Uterus (tissue), 3 donors: ENCODE measurements at regions not wholly inside any gene's neighbourhood (a gene's known extent, or its start where the extent isn't known, plus 50 kb on each side); places are given as distances from the start of the nearest gene placed in this dataset.
"Not testable (repeated sequence)": the region's sequence is repeated elsewhere in the genome, so short reads cannot be mapped to it uniquely, and the experiment has no call there.

Source experiments
- DNase-seq, 2 donors: peaks; one replicate each; pipeline ENCODE4 v3.0.0-alpha.2; 2019 to 2020
- H3K27ac ChIP-seq, 2 donors: fragments of 200-600 bp; sonication (generic); 1 replicate in 1 of 2; 2 replicates in 1 of 2; pipeline ENCODE4 v1.5.1; 2016 to 2018
- H3K27me3 ChIP-seq, 2 donors: fragments of 200-600 bp; sonication (generic); one replicate each; pipeline ENCODE4 v1.5.1; 2018 to 2019; ENCODE audit warnings: control low read depth in 1 of 2
- H3K36me3 ChIP-seq, 2 donors: fragments of 200-600 bp; sonication (generic); one replicate each; pipeline ENCODE4 v1.5.1; 2019; ENCODE audit warnings: control low read depth in 1 of 2
- H3K4me1 ChIP-seq, 2 donors: fragments of 200-600 bp; sonication (generic); one replicate each; pipeline ENCODE4 v1.5.1; 2018 to 2019; ENCODE audit warnings: control low read depth in 1 of 2
- H3K4me3 ChIP-seq, 2 donors: fragments of 200-600 bp; sonication (generic); 1 replicate in 1 of 2; 2 replicates in 1 of 2; pipeline ENCODE4 v1.5.1; 2018 to 2019; ENCODE audit warnings: mild to moderate bottlenecking in 1 of 2
- H3K9me3 ChIP-seq, 2 donors: fragments of 200-600 bp; sonication (generic); one replicate each; pipeline ENCODE4 v1.5.1; 2019; ENCODE audit warnings: control low read depth in 1 of 2
- POLR2A ChIP-seq, 2 donors: fragments of 450-650 bp; IDR thresholded peaks; one replicate each; pipeline ENCODE4 v1.6.1; 2016; ENCODE audit warnings: antibody characterized with exemption in 2 of 2, mild to moderate bottlenecking in 1 of 2, moderate library complexity in 1 of 2
- intact Hi-C: fragments of 100-400 bp; cut with DNase I; formaldehyde crosslinking; loops from one replicate; pipeline ENCODE4 v1.15.1; 2023; ENCODE audit warnings: low total_unique reads
- TF ChIP-seq, protein P1 (sequence below), 4 experiments: fragments of 200-600 bp in 2 of 4; fragments of 450-650 bp in 2 of 4; sonication (generic) in 2 of 4; IDR thresholded peaks; one replicate each; pipeline ENCODE4 v1.5.1; 2016 to 2019; ENCODE audit warnings: antibody characterized with exemption in 4 of 4, mild to moderate bottlenecking in 2 of 4, moderate library complexity in 1 of 4
- donor health status: DM: yes; HTN: yes; CAD: no.

- H3K4me1 ChIP-seq, result peaks cover 0 to 5% of the 10 kb centered on the region in 2 donors
- TF ChIP-seq, protein P1, sequence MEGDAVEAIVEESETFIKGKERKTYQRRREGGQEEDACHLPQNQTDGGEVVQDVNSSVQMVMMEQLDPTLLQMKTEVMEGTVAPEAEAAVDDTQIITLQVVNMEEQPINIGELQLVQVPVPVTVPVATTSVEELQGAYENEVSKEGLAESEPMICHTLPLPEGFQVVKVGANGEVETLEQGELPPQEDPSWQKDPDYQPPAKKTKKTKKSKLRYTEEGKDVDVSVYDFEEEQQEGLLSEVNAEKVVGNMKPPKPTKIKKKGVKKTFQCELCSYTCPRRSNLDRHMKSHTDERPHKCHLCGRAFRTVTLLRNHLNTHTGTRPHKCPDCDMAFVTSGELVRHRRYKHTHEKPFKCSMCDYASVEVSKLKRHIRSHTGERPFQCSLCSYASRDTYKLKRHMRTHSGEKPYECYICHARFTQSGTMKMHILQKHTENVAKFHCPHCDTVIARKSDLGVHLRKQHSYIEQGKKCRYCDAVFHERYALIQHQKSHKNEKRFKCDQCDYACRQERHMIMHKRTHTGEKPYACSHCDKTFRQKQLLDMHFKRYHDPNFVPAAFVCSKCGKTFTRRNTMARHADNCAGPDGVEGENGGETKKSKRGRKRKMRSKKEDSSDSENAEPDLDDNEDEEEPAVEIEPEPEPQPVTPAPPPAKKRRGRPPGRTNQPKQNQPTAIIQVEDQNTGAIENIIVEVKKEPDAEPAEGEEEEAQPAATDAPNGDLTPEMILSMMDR (IDR thresholded peaks at IDR 0.05), result no peak
- TF ChIP-seq POLR2A (IDR thresholded peaks at IDR 0.05), result no peak
- no peak for DNase-seq
- no peak overlapping the region for H3K4me3 ChIP-seq
- intact Hi-C loops, result no loop called here
- no peaks in the 10 kb centered on the region for H3K27me3 ChIP-seq
- H3K27ac ChIP-seq, result peak overlapping the region in 1 of 2 donors; percentile 55
- H3K36me3 ChIP-seq, result no peaks in the 10 kb centered on the region
- no peaks in the 10 kb centered on the region for H3K9me3 ChIP-seq
Observed at GRCh38 chr18:10354890-10355289, 99.5 kb upstream of the APCDD1 start.

DNA sequence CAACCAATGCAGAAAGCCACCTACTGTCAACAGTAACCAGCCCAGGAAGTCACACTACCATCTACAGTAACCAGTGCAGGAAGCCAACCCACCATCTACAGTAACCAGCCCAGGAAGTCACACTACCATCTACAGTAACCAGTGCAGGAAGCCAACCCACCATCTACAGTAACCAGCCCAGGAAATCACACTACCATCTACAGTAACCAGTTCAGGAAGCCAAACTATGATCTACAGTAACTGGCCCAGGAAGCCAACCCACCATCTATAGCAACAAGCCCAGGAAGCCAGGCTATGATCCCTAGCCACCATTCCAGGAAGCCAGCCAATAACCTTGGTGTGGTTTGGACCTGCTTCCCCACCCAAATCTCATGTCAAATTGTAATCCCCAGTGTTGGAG, 97.4 kb upstream of the APCDD1 start:
- intact Hi-C loops, H3K27ac ChIP-seq, H3K9me3 ChIP-seq, H3K4me1 ChIP-seq, H3K36me3 ChIP-seq, DNase-seq, H3K4me3 ChIP-seq, H3K27me3 ChIP-seq: not testable (repeated sequence)

GRCh38 chr18:10361660-10362059, 92.8 kb upstream of the APCDD1 start:
- Histone ChIP-seq H3K4me3 (no peak overlapping the region), H3K27ac (no peak overlapping the region), H3K27me3 (no peaks in the 10 kb centered on the region), H3K4me1 (no peaks in the 10 kb centered on the region), H3K9me3 (no peaks in the 10 kb centered on the region), H3K36me3 (no peaks in the 10 kb centered on the region)
- DNase-seq, result no peak
- intact Hi-C loops, result no loop called here
- TF ChIP-seq, protein P1 (IDR thresholded peaks at IDR 0.05), result no peak
- no peak for TF ChIP-seq POLR2A (IDR thresholded peaks at IDR 0.05)

- intact Hi-C loops, result no loop called here
- H3K36me3 ChIP-seq, result no peaks in the 10 kb centered on the region
- H3K9me3 ChIP-seq, result no peaks in the 10 kb centered on the region
- no peaks in the 10 kb centered on the region for H3K27me3 ChIP-seq
- DNase-seq, result no peak
- H3K27ac ChIP-seq, result no peak overlapping the region
- TF ChIP-seq, protein P1 (IDR thresholded peaks at IDR 0.05), result no peak
- TF ChIP-seq POLR2A (IDR thresholded peaks at IDR 0.05), result no peak
- no peaks in the 10 kb centered on the region for H3K4me1 ChIP-seq
- H3K4me3 ChIP-seq, result no peak overlapping the region
Observed at GRCh38 chr18:10365021-10365500, 89.4 kb upstream of the APCDD1 start.

DNA sequence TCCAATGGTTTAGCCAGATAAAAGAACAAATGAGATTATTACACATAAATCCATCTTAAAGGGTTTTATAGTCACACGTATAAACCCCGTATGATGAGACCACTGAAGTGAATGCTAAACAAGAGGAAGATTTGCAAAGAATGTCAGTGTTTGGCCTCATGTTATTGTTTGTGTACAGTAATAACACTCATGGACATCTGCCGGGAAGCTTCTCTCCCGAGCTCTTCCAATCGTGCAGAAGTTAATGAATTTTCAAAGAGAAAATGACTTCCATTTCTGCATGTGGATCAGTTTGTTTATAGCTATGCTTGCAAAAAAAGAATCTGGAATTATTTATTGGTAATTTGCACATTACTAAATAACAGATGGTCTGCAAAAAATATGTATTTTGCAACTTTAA, 88.5 kb upstream of the APCDD1 start:
- H3K9me3 ChIP-seq, result no peaks in the 10 kb centered on the region
- intact Hi-C loops, result no loop called here
- TF ChIP-seq, protein P1 (IDR thresholded peaks at IDR 0.05), result no peak
- TF ChIP-seq POLR2A (IDR thresholded peaks at IDR 0.05), result no peak
- no peaks in the 10 kb centered on the region for H3K36me3 ChIP-seq
- no peak for DNase-seq
- no peak overlapping the region for H3K27ac ChIP-seq
- H3K4me3 ChIP-seq, result no peak overlapping the region
- H3K27me3 ChIP-seq, result no peaks in the 10 kb centered on the region
- no peaks in the 10 kb centered on the region for H3K4me1 ChIP-seq

GRCh38 chr18:10367836-10368235, 86.6 kb upstream of the APCDD1 start:
- H3K36me3 ChIP-seq, result no peaks in the 10 kb centered on the region
- TF ChIP-seq POLR2A (IDR thresholded peaks at IDR 0.05), result no peak
- TF ChIP-seq, protein P1 (IDR thresholded peaks at IDR 0.05), result no peak

More at GRCh38 chr18:10367836-10368235, 86.6 kb upstream of the APCDD1 start:
- DNase-seq, result no peak
- intact Hi-C loops, result no loop called here
- Histone ChIP-seq H3K4me1 (no peaks in the 10 kb centered on the region), H3K27me3 (no peaks in the 10 kb centered on the region), H3K4me3 (no peak overlapping the region), H3K9me3 (no peaks in the 10 kb centered on the region), H3K27ac (no peak overlapping the region)
